GM12878 (cell line): ENCODE measurements at regions not wholly inside any gene's neighbourhood (a gene's known extent, or its start where the extent isn't known, plus 50 kb on each side); places are given as distances from the start of the nearest gene placed in this dataset.

Source experiments
- ATAC-seq: fragments of 200-7000 bp; cut with Tn5 transposase; 3 replicates; pipeline ENCODE4 v1.9.1; 2020; ENCODE audit warnings: mild to moderate bottlenecking, moderate library complexity
- BruUV-seq: library from RNA; stranded (reverse); fragments of 400-500 nt; replicated peaks from 2 replicates; lab custom pipeline; 2021; lab: Mats Ljungman, UMichigan
- CTCF ChIA-PET: fragments of 300-600 bp; sonication (Branson Sonifier 250); formaldehyde crosslinking; extraction: SDS; loops from one replicate; lab custom pipeline; 2021; ENCODE audit warnings: inconsistent platforms; lab: Yijun Ruan, JAX
- POLR2A ChIA-PET: fragments of 350-600 bp; formaldehyde crosslinking; extraction: SDS; loops from one replicate; lab custom pipeline; 2021; ENCODE audit warnings: inconsistent platforms; lab: Charles Lee
- RAD21 ChIA-PET: fragments of 300-600 bp; sonication (Branson Sonifier 250); formaldehyde crosslinking; loops from one replicate; lab custom pipeline; 2023; ENCODE audit warnings: antibody characterized with exemption; ENCODE audit not compliant: unreplicated experiment; lab: Charles Lee
- SMC1A ChIA-PET: fragments of 300-600 bp; sonication (Branson Sonifier 250); formaldehyde crosslinking; loops from one replicate; lab custom pipeline; 2023; ENCODE audit not compliant: unreplicated experiment, uncharacterized antibody; lab: Charles Lee
- DNase-seq: peaks from one replicate; pipeline ENCODE4 v3.0.0-alpha.2; 2011; ENCODE audit warnings: low read depth, low spot score
- FAIRE-seq: peaks from 3 replicates; lab custom pipeline; 2011; peaks lifted over from hg19 to GRCh38; lab: Jason Lieb, UNC
- H2AFZ ChIP-seq: 2 replicates; pipeline ENCODE4 v1.6.0; 2011; ENCODE audit warnings: low read depth, low read length, control low read depth; ENCODE audit not compliant: control insufficient read depth
- H3K27ac ChIP-seq: 2 replicates; pipeline ENCODE4 v1.5.1; 2011; ENCODE audit warnings: control low read depth; ENCODE audit not compliant: control insufficient read depth, insufficient read depth
- H3K27me3 ChIP-seq, 2 experiments: replicated peaks in 1 of 2; 2 replicates each; pipeline versions ENCODE4 v1.6.0 to v1.6.1; 2011; ENCODE audit warnings: low read length in 1 of 2; ENCODE audit not compliant: control insufficient read depth in 2 of 2, insufficient read depth in 2 of 2
- H3K36me3 ChIP-seq, 2 experiments: 2 replicates each; pipeline ENCODE4 v1.5.1; 2011; ENCODE audit warnings: low read length in 1 of 2; ENCODE audit not compliant: control insufficient read depth in 2 of 2, insufficient read depth in 2 of 2
- H3K4me1 ChIP-seq: 2 replicates; pipeline ENCODE4 v1.6.1; 2011; ENCODE audit warnings: mild to moderate bottlenecking, low read length, moderate library complexity, mixed read lengths; ENCODE audit not compliant: control insufficient read depth, insufficient read depth
- H3K4me2 ChIP-seq: 2 replicates; pipeline ENCODE4 v1.6.0; 2011; ENCODE audit warnings: control low read depth; ENCODE audit not compliant: control insufficient read depth, insufficient read depth
- H3K4me3 ChIP-seq: fragments of 200-600 bp; sonication (generic); 2 replicates; pipeline ENCODE4 v1.5.1; 2016
- H3K79me2 ChIP-seq: 2 replicates; pipeline ENCODE4 v1.6.0; 2011; ENCODE audit warnings: low read length; ENCODE audit not compliant: control insufficient read depth, insufficient read depth
- H3K9ac ChIP-seq: 2 replicates; pipeline ENCODE4 v1.8.0; 2011; ENCODE audit warnings: low read length, control low read depth, mixed read lengths; ENCODE audit not compliant: control insufficient read depth, insufficient read depth
- H3K9me3 ChIP-seq: replicated peaks from 3 replicates; pipeline ENCODE4 v1.5.1; 2011; ENCODE audit warnings: mild to moderate bottlenecking, low read length; ENCODE audit not compliant: control insufficient read depth, insufficient read depth
- H4K20me1 ChIP-seq: 2 replicates; pipeline ENCODE4 v1.6.0; 2011; ENCODE audit not compliant: control insufficient read depth, insufficient read depth
- BMI1 ChIP-seq: fragments of 450-650 bp; IDR thresholded peaks from 2 replicates; pipeline ENCODE4 v1.6.1; 2016; ENCODE audit warnings: mild to moderate bottlenecking, moderate library complexity, borderline replicate concordance
- CHD4 ChIP-seq: fragments of 200-600 bp; sonication (generic); IDR thresholded peaks from 2 replicates; pipeline ENCODE4 v1.6.1; 2016; ENCODE audit warnings: mild to moderate bottlenecking
- E2F8 ChIP-seq: fragments of 450-650 bp; IDR thresholded peaks from 2 replicates; pipeline ENCODE4 v1.6.1; 2018; ENCODE audit warnings: mild to moderate bottlenecking, low read depth, moderate library complexity; ENCODE audit not compliant: partially characterized antibody
- EED ChIP-seq: sonication (generic); IDR thresholded peaks from 2 replicates; pipeline ENCODE4 v1.6.1; 2016; ENCODE audit warnings: antibody characterized with exemption, low read depth
- EP300 ChIP-seq, 2 experiments: fragments of 150-350 bp in 1 of 2; IDR thresholded peaks; 2 replicates each; pipeline ENCODE4 v1.6.1; 2011 to 2012; ENCODE audit warnings: low read depth in 2 of 2, low read length in 2 of 2, borderline replicate concordance in 1 of 2, improper control_type of control experiment in 1 of 2, inconsistent platforms in 1 of 2; ENCODE audit not compliant: control insufficient read depth in 1 of 2
- MXI1 ChIP-seq: fragments of 150-350 bp; IDR thresholded peaks from 2 replicates; pipeline ENCODE4 v1.6.1; 2011; ENCODE audit warnings: low read depth, mild to moderate bottlenecking, inconsistent platforms, low read length, improper control_type of control experiment
- MYB ChIP-seq: fragments of 150-350 bp; IDR thresholded peaks from 2 replicates; pipeline ENCODE4 v1.6.1; 2014; ENCODE audit warnings: mild to moderate bottlenecking, low read depth, low read length, borderline replicate concordance
- PAX5 ChIP-seq: IDR thresholded peaks from 2 replicates; pipeline ENCODE4 v1.6.1; 2011; ENCODE audit warnings: low read depth, low read length, borderline replicate concordance
- RCOR1 ChIP-seq: conservative IDR thresholded peaks from 2 replicates; pipeline ENCODE4 v1.6.1; 2012; ENCODE audit warnings: low read depth, low read length, improper control_type of control experiment
- STAT1 ChIP-seq: fragments of 450-650 bp; conservative IDR thresholded peaks from 2 replicates; pipeline ENCODE4 v1.6.1; 2014; ENCODE audit warnings: antibody characterized with exemption, mild to moderate bottlenecking
- SUZ12 ChIP-seq: fragments of 200-600 bp; sonication (generic); IDR thresholded peaks from one replicate; pipeline ENCODE4 v1.6.1; 2018; ENCODE audit warnings: antibody characterized with exemption, mild to moderate bottlenecking; ENCODE audit not compliant: unreplicated experiment
- YBX1 ChIP-seq: fragments of 450-650 bp; IDR thresholded peaks from 2 replicates; pipeline ENCODE4 v1.6.1; 2016; ENCODE audit warnings: antibody characterized with exemption
- WGBS: methylation state at CpG from one replicate; pipeline ENCODE4 v1.1.6; 2016; ENCODE audit warnings: low lambda C conversion rate; ENCODE audit not compliant: insufficient replicate concordance, insufficient coverage; ENCODE audit errors: missing lambda C conversion rate; 5-methylcytosine and 5-hydroxymethylcytosine counted together
- in situ Hi-C: fragments of 300-500 bp; cut with MboI; formaldehyde crosslinking; loops from 9 replicates; pipeline ENCODE4 v1.14.3; 2018; ENCODE audit warnings: mixed read lengths
- intact Hi-C: fragments of 100-400 bp; cut with micrococcal nuclease; formaldehyde crosslinking; loops from one replicate; pipeline ENCODE4 v1.14.2; 2022; ENCODE audit not compliant: unreplicated experiment

- intact Hi-C loops (no loop called here), in situ Hi-C loops (no loop called here)
- no TSS peak for BruUV-seq
- FAIRE-seq (no peak), ATAC-seq (no peak), DNase-seq (no peak)
- TF ChIP-seq YBX1 = no peak
- TF ChIP-seq CHD4 = no peak
- no peak for TF ChIP-seq SUZ12
- TF ChIP-seq BMI1 = no peak
- Histone ChIP-seq H3K4me3 (no peak overlapping the region), H3K4me1 (no peaks in the 10 kb centered on the region), H3K27me3 (no peaks in the 10 kb centered on the region; a peak in 1 of 4 replicates), H3K27ac (no peak overlapping the region), H3K9ac (no peak overlapping the region), H3K4me2 (no peak overlapping the region), H3K9me3 (no peaks in the 10 kb centered on the region), H3K79me2 (no peaks in the 10 kb centered on the region), H2AFZ (no peak overlapping the region), H4K20me1 (no peaks in the 10 kb centered on the region), H3K36me3 (no peaks in the 10 kb centered on the region)
- POLR2A ChIA-PET = no interaction called here
- RAD21 ChIA-PET = no interaction called here
- 35% methylated on average over 7 of the region's 7 CpGs for WGBS
- SMC1A ChIA-PET = no interaction called here
- CTCF ChIA-PET = no interaction called here
These were observed 118.9 kb downstream of the PTCSC3 start for GRCh38 chr14:36057452-36058116.

- BruUV-seq = no TSS peak
- H3K36me3 ChIP-seq = no peaks in the 10 kb centered on the region
- intact Hi-C loops = no loop called here
- FAIRE-seq = no peak
- H3K4me1 ChIP-seq = no peaks in the 10 kb centered on the region
- no peak overlapping the region for H2AFZ ChIP-seq
- H3K27me3 ChIP-seq = no peaks in the 10 kb centered on the region; a peak in 1 of 4 replicates
- no peak overlapping the region for H3K9ac ChIP-seq
- ChIA-PET CTCF (interaction anchor here (0.6 to 1.9 kb wide), 2 partner anchors 12 to 129 kb away, joined by 3 to 4 read pairs; no protein-coding TSS in a partner anchor), RAD21 (interaction anchor here (0.5 kb wide), 1 partner anchor 112 kb away, joined by 3 read pairs; no protein-coding TSS in a partner anchor), POLR2A (no interaction called here), SMC1A (no interaction called here)
- no peak for ATAC-seq
- 58% methylated on average over 3 of the region's 3 CpGs for WGBS
- no peaks in the 10 kb centered on the region for H3K79me2 ChIP-seq
- H4K20me1 ChIP-seq = no peaks in the 10 kb centered on the region
- H3K9me3 ChIP-seq = no peaks in the 10 kb centered on the region
- H3K27ac ChIP-seq = no peak overlapping the region
- H3K4me3 ChIP-seq = no peak overlapping the region
- no peak overlapping the region for H3K4me2 ChIP-seq
- no peak for DNase-seq
- in situ Hi-C loops = no loop called here
- TF ChIP-seq RCOR1 = no peak
- TF ChIP-seq EED = no peak
- no peak for TF ChIP-seq MYB
- TF ChIP-seq EP300 (IDR thresholded peaks at IDR 0.05; ENCODE audit: borderline replicate concordance in 1 of 2, control insufficient read depth in 1 of 2, low read depth in 2 of 2, low read length in 2 of 2) = no peak
- no peak for TF ChIP-seq PAX5
- no peak for TF ChIP-seq STAT1
- TF ChIP-seq MXI1 = no peak
- TF ChIP-seq CHD4 = no peak
- TF ChIP-seq E2F8 = no peak
- TF ChIP-seq BMI1 = no peak
These were observed 119.7 kb downstream of the PTCSC3 start for GRCh38 chr14:36056845-36057244.
